Omental fat pad (tissue), 3 donors: ENCODE measurements at regions not wholly inside any gene's neighbourhood (a gene's known extent, or its start where the extent isn't known, plus 50 kb on each side); places are given as distances from the start of the nearest gene placed in this dataset.

Source experiments
- ATAC-seq: fragments of 150-250 bp; one replicate; pipeline ENCODE4 v1.9.1; 2016; ENCODE audit warnings: mild to moderate bottlenecking, moderate library complexity; ENCODE audit not compliant: low FRiP score
- DNase-seq: peaks from one replicate; pipeline ENCODE4 v3.0.0-alpha.2; 2019; ENCODE audit warnings: low spot score
- TF ChIP-seq, protein P1 (sequence below), 3 donors: fragments of 450-650 bp; IDR thresholded peaks; one replicate each; pipeline ENCODE4 v1.5.1; 2016 to 2017; ENCODE audit warnings: antibody characterized with exemption in 3 of 3, mild to moderate bottlenecking in 3 of 3, moderate library complexity in 2 of 3

DNA sequence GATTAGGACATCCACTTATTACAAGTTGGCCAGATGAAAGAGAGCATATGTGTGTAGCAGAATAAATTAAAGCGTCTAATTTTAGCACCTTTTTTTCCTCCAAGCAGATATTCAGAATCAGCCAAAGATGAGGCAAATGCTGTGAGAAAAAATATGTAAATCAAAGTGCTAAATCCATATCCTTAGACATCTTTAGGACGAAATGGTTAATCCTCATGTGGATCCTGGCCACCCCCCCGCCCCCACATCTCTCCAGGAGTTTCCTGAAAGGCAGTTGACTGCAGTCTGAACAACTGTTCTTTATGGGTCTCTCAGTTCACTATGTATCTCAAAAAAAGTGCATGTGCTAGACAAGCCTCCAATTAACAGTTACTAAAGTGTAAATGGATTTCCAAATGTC lies 1768.1 kb upstream of the SEL1L start:
- TF ChIP-seq, protein P1, sequence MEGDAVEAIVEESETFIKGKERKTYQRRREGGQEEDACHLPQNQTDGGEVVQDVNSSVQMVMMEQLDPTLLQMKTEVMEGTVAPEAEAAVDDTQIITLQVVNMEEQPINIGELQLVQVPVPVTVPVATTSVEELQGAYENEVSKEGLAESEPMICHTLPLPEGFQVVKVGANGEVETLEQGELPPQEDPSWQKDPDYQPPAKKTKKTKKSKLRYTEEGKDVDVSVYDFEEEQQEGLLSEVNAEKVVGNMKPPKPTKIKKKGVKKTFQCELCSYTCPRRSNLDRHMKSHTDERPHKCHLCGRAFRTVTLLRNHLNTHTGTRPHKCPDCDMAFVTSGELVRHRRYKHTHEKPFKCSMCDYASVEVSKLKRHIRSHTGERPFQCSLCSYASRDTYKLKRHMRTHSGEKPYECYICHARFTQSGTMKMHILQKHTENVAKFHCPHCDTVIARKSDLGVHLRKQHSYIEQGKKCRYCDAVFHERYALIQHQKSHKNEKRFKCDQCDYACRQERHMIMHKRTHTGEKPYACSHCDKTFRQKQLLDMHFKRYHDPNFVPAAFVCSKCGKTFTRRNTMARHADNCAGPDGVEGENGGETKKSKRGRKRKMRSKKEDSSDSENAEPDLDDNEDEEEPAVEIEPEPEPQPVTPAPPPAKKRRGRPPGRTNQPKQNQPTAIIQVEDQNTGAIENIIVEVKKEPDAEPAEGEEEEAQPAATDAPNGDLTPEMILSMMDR (IDR thresholded peaks at IDR 0.05) = no peak
- ATAC-seq = no peak
- DNase-seq = no peak

DNA sequence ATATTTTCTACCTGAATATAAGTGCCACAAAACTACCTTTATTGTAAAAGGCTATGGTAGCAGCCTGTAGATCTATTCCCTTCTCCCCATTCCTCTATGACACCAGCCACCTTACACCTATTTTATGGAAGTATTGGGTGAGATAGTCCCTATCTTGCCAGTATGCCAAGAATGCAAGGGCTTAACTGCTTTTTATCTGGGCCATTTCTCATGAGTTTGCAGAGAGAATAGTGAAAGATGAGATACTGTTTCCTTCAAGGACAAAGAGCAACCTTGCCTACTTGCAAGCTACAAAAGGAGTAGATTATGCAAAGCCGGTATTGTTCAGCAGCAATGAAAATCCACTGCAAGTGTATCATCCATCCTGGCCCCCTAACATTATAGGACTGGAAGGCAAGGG lies 1775.6 kb upstream of the SEL1L start:
- TF ChIP-seq, protein P1 (IDR thresholded peaks at IDR 0.05) = no peak
- ATAC-seq (no peak), DNase-seq (no peak)

DNA sequence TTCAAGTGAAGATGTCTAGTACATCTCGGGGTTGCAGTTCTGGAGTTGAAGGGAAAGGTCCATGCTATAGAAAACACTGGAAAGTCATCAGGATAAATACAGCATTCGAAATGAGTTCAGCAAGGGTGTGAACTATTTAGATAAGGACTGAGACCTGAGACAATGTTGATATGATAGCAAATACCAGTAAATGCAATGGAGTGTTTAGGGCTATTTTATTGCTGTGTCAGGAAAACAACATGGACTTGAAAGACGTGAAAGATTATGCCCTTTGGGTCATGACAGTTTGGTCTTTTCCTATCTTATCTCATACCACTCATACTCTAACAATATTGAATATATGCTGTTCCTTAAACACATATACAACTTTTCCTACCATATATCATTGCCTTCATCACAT lies 1776.2 kb upstream of the SEL1L start:
- ATAC-seq (no peak), DNase-seq (no peak)
- TF ChIP-seq, protein P1 (IDR thresholded peaks at IDR 0.05) = no peak

DNA sequence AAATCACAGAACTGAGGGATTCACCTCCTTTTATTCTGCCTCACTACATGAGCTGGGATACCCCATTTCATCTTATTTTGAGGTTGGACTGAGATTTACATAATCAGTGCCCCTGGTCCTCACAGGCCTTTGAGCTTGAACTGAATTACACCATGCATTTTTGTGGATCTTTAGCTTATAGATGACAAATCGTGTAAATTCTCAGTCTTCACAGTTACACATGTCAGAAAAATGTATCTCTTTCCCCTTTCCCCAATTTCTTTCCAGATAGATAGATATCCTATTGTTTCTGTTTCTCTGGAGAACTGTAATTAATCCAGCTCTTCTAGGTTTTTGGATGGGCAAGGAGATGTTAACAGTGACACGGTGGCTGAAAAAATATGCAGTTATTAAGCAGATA lies 1778.9 kb upstream of the SEL1L start:
- ATAC-seq = no peak
- TF ChIP-seq, protein P1 (IDR thresholded peaks at IDR 0.05) = no peak
- no peak for DNase-seq

DNA sequence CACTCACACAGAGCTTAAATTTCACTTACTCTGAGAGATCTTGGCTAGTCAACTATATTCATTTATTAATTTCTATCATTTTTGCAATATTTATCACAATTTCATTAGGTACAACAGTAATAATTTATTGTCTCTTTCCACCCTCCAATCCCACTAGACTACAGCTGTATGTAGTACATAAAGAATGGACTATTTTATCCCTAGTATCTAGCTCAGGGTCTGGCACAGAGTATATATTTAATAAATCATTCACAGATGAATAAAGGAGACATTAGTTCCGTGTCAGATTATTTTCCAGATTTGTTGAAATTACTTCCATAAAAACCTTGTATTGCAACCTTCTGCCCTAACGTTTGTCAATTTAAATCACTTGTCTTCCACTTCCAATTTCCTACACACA lies 1781.1 kb upstream of the SEL1L start:
- ATAC-seq = no peak
- TF ChIP-seq, protein P1 (IDR thresholded peaks at IDR 0.05) = no peak
- DNase-seq = no peak

DNA sequence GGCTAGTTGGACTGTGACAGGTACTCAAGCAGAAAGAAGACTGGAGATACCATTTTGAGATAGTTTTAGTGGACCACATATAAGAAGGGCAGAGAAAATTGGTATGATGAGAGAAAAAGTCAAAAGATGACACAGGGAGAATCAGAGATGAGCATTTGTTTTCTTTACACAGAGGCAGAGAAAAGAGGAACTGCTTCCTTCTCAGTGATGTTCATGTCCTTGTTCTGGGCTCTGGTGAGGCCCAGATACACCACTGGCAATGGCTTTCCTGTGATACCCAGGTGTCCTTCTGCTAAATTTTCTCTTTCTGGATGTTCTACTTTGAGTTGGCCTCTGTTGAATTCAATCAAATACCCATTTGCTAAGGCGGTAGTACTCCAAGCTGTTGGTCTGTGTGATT lies 1782.7 kb upstream of the SEL1L start:
- ATAC-seq (no peak), DNase-seq (no peak)
- TF ChIP-seq, protein P1 (IDR thresholded peaks at IDR 0.05) = no peak

DNA sequence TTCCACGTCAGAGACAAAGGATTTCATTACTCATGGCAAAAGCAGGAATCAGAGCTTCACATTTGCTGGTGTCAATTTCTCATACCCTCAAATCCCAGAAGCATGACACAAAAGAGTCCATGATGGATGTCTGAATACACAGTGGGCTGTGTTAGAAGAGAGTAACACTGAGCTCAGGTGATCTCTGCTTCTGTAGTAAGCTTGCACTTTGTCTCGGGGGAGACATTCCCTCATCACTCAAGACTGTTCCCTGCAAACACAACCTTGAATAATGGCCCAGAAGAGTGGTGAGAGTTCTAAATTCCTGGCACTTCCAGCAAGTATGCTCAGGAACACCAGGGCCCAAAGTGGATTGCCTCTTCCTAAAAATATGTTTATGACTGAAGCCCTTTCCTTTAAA lies 1787.2 kb upstream of the SEL1L start:
- TF ChIP-seq, protein P1 (IDR thresholded peaks at IDR 0.05) = no peak
- ATAC-seq (no peak), DNase-seq (no peak)
